Inflammatory macrophage treated with lipopolysaccharide for 1 hour (primary cell): ENCODE measurements at regions not wholly inside any gene's neighbourhood (a gene's known extent, or its start where the extent isn't known, plus 50 kb on each side); places are given as distances from the start of the nearest gene placed in this dataset.

Source experiments
- DNase-seq, 2 donors: peaks; one replicate each; pipeline ENCODE4 v3.0.0-alpha.2; 2020 to 2022

- DNase-seq: no peak
Measured at GRCh38 chr2:129237966-129238725, 741.3 kb upstream of the RAB6C start.

- no peak for DNase-seq
Measured at GRCh38 chr2:129239141-129239540, 740.3 kb upstream of the RAB6C start.

GRCh38 chr2:129240061-129240460 lies 739.4 kb upstream of the RAB6C start:
- DNase-seq: no peak

- no peak for DNase-seq
Measured at GRCh38 chr2:129242269-129242668, 737.2 kb upstream of the RAB6C start.

GRCh38 chr2:129247751-129248150 lies 731.7 kb upstream of the RAB6C start:
- no peak for DNase-seq

GRCh38 chr2:129248198-129248597 lies 731.3 kb upstream of the RAB6C start:
- DNase-seq: no peak

GRCh38 chr2:129252781-129253460 lies 726.5 kb upstream of the RAB6C start:
- no peak for DNase-seq

GRCh38 chr2:129253461-129253812 lies 726.0 kb upstream of the RAB6C start:
- no peak for DNase-seq

GRCh38 chr2:129254718-129255117 lies 724.7 kb upstream of the RAB6C start:
- DNase-seq: no peak

GRCh38 chr2:129255610-129256313 lies 723.7 kb upstream of the RAB6C start:
- no peak for DNase-seq

GRCh38 chr2:129256642-129257041 lies 722.8 kb upstream of the RAB6C start:
- DNase-seq: no peak

GRCh38 chr2:129262934-129263333 lies 716.5 kb upstream of the RAB6C start:
- no peak for DNase-seq

- DNase-seq: no peak
Measured at GRCh38 chr2:129263939-129264338, 715.5 kb upstream of the RAB6C start.

GRCh38 chr2:129267559-129267958 lies 711.9 kb upstream of the RAB6C start:
- no peak for DNase-seq

- no peak for DNase-seq
Measured at GRCh38 chr2:129273266-129274037, 706.0 kb upstream of the RAB6C start.

GRCh38 chr2:129274038-129274415 lies 705.4 kb upstream of the RAB6C start:
- DNase-seq: no peak

- no peak for DNase-seq
Measured at GRCh38 chr2:129274918-129275317, 704.5 kb upstream of the RAB6C start.

GRCh38 chr2:129275706-129276105 lies 703.8 kb upstream of the RAB6C start:
- no peak for DNase-seq

- DNase-seq: no peak
Measured at GRCh38 chr2:129276978-129277584, 702.4 kb upstream of the RAB6C start.

GRCh38 chr2:129277585-129277981 lies 701.9 kb upstream of the RAB6C start:
- no peak for DNase-seq

GRCh38 chr2:129281791-129282530 lies 697.5 kb upstream of the RAB6C start:
- no peak for DNase-seq

- no peak for DNase-seq
Measured at GRCh38 chr2:129285012-129285411, 694.5 kb upstream of the RAB6C start.
